PC-9 (cell line): ENCODE measurements at regions not wholly inside any gene's neighbourhood (a gene's known extent, or its start where the extent isn't known, plus 50 kb on each side); places are given as distances from the start of the nearest gene placed in this dataset.

Experiments used
- EZH2 ChIP-seq: fragments of 200-600 bp; sonication (generic); IDR thresholded peaks from 2 replicates; pipeline ENCODE4 v1.8.0; 2017; ENCODE audit warnings: antibody characterized with exemption, low read depth
- TF ChIP-seq, protein P1 (sequence below): fragments of 200-600 bp; sonication (generic); conservative IDR thresholded peaks from 2 replicates; pipeline ENCODE4 v1.6.1; 2017; ENCODE audit warnings: mixed run types, antibody characterized with exemption, mild to moderate bottlenecking, moderate library complexity

GRCh38 chr3:43211681-43212080, 74.7 kb upstream of the SNRK start:
- TF ChIP-seq, protein P1, sequence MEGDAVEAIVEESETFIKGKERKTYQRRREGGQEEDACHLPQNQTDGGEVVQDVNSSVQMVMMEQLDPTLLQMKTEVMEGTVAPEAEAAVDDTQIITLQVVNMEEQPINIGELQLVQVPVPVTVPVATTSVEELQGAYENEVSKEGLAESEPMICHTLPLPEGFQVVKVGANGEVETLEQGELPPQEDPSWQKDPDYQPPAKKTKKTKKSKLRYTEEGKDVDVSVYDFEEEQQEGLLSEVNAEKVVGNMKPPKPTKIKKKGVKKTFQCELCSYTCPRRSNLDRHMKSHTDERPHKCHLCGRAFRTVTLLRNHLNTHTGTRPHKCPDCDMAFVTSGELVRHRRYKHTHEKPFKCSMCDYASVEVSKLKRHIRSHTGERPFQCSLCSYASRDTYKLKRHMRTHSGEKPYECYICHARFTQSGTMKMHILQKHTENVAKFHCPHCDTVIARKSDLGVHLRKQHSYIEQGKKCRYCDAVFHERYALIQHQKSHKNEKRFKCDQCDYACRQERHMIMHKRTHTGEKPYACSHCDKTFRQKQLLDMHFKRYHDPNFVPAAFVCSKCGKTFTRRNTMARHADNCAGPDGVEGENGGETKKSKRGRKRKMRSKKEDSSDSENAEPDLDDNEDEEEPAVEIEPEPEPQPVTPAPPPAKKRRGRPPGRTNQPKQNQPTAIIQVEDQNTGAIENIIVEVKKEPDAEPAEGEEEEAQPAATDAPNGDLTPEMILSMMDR, result no peak
- no peak for TF ChIP-seq EZH2
